ENCODE measurements at regions not wholly inside any gene's neighbourhood (a gene's known extent, or its start where the extent isn't known, plus 50 kb on each side); places are given as distances from the start of the nearest gene placed in this dataset.

DNA sequence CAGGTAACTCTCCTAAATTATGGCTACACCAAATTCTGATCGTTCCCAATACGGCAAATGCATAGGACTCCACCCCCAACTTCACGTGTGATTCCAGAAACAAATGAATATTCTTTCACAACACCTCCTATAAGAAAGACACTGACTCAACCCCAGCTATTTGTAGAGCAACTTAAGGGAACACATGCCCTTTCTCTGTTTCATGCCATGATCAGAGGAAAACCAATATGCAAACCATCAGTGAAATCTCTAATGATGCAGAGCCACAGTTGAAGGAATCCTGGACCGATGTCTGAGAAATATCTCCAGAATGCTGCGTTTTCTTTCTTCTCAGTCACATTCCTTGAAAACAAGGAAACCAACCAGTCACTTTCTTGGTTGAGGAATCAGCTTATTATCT is 164.2 kb upstream of the PTBP2 start:
- no TSS peak for BruUV-seq (replicated peaks)
- ChIA-PET POLR2A (no interaction called here), CTCF (ENCODE audit: unreplicated experiment) (no interaction called here)
- no peak overlapping the region for H3K4me2 ChIP-seq (ENCODE audit: low read length)
- H3K9me3 ChIP-seq (ENCODE audit: low read length) = no peaks in the 10 kb centered on the region
- no peak overlapping the region for H3K4me3 ChIP-seq (ENCODE audit: low read depth, low read length, poor library complexity, severe bottlenecking)
- H3K36me3 ChIP-seq (ENCODE audit: insufficient read depth, low read length) = no peaks in the 10 kb centered on the region
- no peaks in the 10 kb centered on the region for H3K79me2 ChIP-seq (ENCODE audit: insufficient read depth, low read depth, low read length)
- no peak for TF ChIP-seq EZH2phosphoT487 (IDR thresholded peaks at IDR 0.05; ENCODE audit: borderline replicate concordance, low read depth, low read length)
- TF ChIP-seq, protein P1, sequence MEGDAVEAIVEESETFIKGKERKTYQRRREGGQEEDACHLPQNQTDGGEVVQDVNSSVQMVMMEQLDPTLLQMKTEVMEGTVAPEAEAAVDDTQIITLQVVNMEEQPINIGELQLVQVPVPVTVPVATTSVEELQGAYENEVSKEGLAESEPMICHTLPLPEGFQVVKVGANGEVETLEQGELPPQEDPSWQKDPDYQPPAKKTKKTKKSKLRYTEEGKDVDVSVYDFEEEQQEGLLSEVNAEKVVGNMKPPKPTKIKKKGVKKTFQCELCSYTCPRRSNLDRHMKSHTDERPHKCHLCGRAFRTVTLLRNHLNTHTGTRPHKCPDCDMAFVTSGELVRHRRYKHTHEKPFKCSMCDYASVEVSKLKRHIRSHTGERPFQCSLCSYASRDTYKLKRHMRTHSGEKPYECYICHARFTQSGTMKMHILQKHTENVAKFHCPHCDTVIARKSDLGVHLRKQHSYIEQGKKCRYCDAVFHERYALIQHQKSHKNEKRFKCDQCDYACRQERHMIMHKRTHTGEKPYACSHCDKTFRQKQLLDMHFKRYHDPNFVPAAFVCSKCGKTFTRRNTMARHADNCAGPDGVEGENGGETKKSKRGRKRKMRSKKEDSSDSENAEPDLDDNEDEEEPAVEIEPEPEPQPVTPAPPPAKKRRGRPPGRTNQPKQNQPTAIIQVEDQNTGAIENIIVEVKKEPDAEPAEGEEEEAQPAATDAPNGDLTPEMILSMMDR (conservative IDR thresholded peaks at IDR 0.05; ENCODE audit: low read length) = no peak
- intact Hi-C loops (cut with micrococcal nuclease; ENCODE audit: unreplicated experiment) = no loop called here
- H3K9me2 ChIP-seq (ENCODE audit: insufficient read depth, low read length) = no peaks in the 10 kb centered on the region
- no peak overlapping the region for H2AFZ ChIP-seq (ENCODE audit: low read length)
- DNase-seq (ENCODE audit: low spot score) = no peak
- no peaks in the 10 kb centered on the region for H3K4me1 ChIP-seq (ENCODE audit: insufficient read depth, low read length, poor library complexity, severe bottlenecking)
- H4K20me1 ChIP-seq (ENCODE audit: insufficient read depth, low read length) = no peaks in the 10 kb centered on the region
- no peak overlapping the region for H3K27ac ChIP-seq (ENCODE audit: low read depth, low read length, poor library complexity, severe bottlenecking)

DNA sequence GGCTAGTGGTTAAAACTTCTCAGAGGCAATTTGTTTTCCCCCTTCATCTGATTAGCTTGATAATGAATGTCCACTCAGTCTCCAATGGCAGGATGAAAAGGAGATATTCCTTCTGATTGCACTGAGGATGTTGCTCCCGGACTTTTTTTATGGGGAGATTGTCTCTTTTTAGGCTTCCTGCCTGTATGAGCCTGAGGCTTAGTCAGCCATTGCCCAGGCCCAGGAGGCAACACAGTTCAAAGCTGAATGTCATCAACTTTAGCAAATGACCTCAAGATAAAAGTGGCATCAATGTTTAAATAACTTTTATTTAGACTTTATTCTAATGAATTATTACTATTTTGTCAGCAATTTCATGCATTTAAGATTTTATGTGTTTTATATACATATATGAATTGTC is 162.9 kb upstream of the PTBP2 start:
- BruUV-seq (replicated peaks) = no TSS peak
- TF ChIP-seq, protein P1 (conservative IDR thresholded peaks at IDR 0.05; ENCODE audit: low read length) = no peak
- no peak for TF ChIP-seq EZH2phosphoT487 (IDR thresholded peaks at IDR 0.05; ENCODE audit: borderline replicate concordance, low read depth, low read length)
- intact Hi-C loops (cut with micrococcal nuclease; ENCODE audit: unreplicated experiment) = no loop called here
- Histone ChIP-seq H3K4me2 (ENCODE audit: low read length) (no peak overlapping the region), H3K9me3 (ENCODE audit: low read length) (no peaks in the 10 kb centered on the region), H3K4me3 (ENCODE audit: low read depth, low read length, poor library complexity, severe bottlenecking) (no peak overlapping the region), H3K36me3 (ENCODE audit: insufficient read depth, low read length) (no peaks in the 10 kb centered on the region), H3K4me1 (ENCODE audit: insufficient read depth, low read length, poor library complexity, severe bottlenecking) (no peaks in the 10 kb centered on the region), H3K9me2 (ENCODE audit: insufficient read depth, low read length) (no peaks in the 10 kb centered on the region), H4K20me1 (ENCODE audit: insufficient read depth, low read length) (no peaks in the 10 kb centered on the region), H2AFZ (ENCODE audit: low read length) (no peak overlapping the region), H3K27ac (ENCODE audit: low read depth, low read length, poor library complexity, severe bottlenecking) (no peak overlapping the region), H3K79me2 (ENCODE audit: insufficient read depth, low read depth, low read length) (no peaks in the 10 kb centered on the region)
- ChIA-PET CTCF (ENCODE audit: unreplicated experiment) (no interaction called here), POLR2A (no interaction called here)
- DNase-seq (ENCODE audit: low spot score) = no peak

DNA sequence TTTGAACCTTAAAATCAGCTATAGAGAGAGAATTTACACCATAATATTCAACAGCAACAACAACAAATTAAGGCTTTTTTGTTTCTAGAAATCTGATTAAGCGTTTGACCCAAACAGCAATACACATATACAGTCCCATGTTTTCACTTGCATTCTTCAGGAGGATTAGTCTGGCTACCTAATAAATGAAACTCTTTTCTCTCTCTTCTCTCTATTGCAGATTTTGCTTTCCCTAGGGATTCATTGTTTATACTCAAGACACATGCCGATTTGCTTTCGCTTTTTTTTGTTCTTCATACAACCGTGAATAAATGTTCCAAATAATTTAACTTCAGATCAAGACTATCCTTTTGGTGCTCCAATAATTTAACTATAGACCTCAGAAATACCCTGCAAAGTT is 162.4 kb upstream of the PTBP2 start:
- H3K4me3 ChIP-seq (ENCODE audit: low read depth, low read length, poor library complexity, severe bottlenecking) = no peak overlapping the region
- H3K27ac ChIP-seq (ENCODE audit: low read depth, low read length, poor library complexity, severe bottlenecking) = no peak overlapping the region
- no peaks in the 10 kb centered on the region for H3K36me3 ChIP-seq (ENCODE audit: insufficient read depth, low read length)
- ChIA-PET POLR2A (no interaction called here), CTCF (ENCODE audit: unreplicated experiment) (no interaction called here)
- intact Hi-C loops (cut with micrococcal nuclease; ENCODE audit: unreplicated experiment) = no loop called here
- H3K4me1 ChIP-seq (ENCODE audit: insufficient read depth, low read length, poor library complexity, severe bottlenecking) = no peaks in the 10 kb centered on the region
- TF ChIP-seq, protein P1 (conservative IDR thresholded peaks at IDR 0.05; ENCODE audit: low read length) = no peak
- no peak for TF ChIP-seq EZH2phosphoT487 (IDR thresholded peaks at IDR 0.05; ENCODE audit: borderline replicate concordance, low read depth, low read length)
- H3K4me2 ChIP-seq (ENCODE audit: low read length) = no peak overlapping the region
- no peaks in the 10 kb centered on the region for H4K20me1 ChIP-seq (ENCODE audit: insufficient read depth, low read length)
- no peaks in the 10 kb centered on the region for H3K9me2 ChIP-seq (ENCODE audit: insufficient read depth, low read length)
- no TSS peak for BruUV-seq (replicated peaks)
- no peak for DNase-seq (ENCODE audit: low spot score)
- no peaks in the 10 kb centered on the region for H3K9me3 ChIP-seq (ENCODE audit: low read length)
- no peak overlapping the region for H2AFZ ChIP-seq (ENCODE audit: low read length)
- no peaks in the 10 kb centered on the region for H3K79me2 ChIP-seq (ENCODE audit: insufficient read depth, low read depth, low read length)

Data from OCI-LY7 (cell line).